ENCODE measurements at regions not wholly inside any gene's neighbourhood (a gene's known extent, or its start where the extent isn't known, plus 50 kb on each side); places are given as distances from the start of the nearest gene placed in this dataset.

DNA sequence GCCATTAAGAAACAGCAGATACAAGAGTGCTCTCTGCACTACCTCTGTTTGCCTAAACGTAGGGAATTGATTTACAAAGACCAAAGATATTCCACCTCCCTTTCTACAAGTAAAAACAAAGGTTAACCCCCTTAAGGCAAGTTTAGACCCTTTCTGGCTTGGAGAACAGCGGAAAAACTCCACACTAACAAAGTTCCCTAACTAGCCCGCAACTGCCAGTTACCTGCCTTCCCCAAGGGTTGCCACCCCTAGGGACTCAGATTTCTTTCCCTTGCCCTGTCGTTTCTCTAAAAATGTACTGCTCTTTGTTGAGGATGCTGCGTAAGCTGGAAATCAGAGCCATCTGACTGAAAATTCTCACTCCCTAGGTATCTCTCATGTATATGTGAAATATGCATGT, 627.5 kb upstream of the SOX11 start:
- TF ChIP-seq EZH2 (IDR thresholded peaks at IDR 0.05; ENCODE audit: insufficient read depth, poor library complexity, severe bottlenecking): no peak
- TF ChIP-seq EZH2phosphoT487 (IDR thresholded peaks at IDR 0.05; ENCODE audit: insufficient read depth, low read depth): no peak

All from GM23248 (cell line).